ENCODE measurements at regions not wholly inside any gene's neighbourhood (a gene's known extent, or its start where the extent isn't known, plus 50 kb on each side); places are given as distances from the start of the nearest gene placed in this dataset.

GRCh38 chr2:136517716-136518115 is 247.6 kb upstream of the THSD7B start:
- TF ChIP-seq TAF1 (IDR thresholded peaks at IDR 0.05; ENCODE audit: borderline replicate concordance, insufficient read depth, low read length) = no peak
- TF ChIP-seq POLR2AphosphoS5 (IDR thresholded peaks at IDR 0.05; ENCODE audit: low read depth, low read length) = no peak
- TF ChIP-seq FOXP2 (optimal IDR thresholded peaks at IDR 0.05; ENCODE audit: borderline replicate concordance, extremely low read depth, extremely low read length, insufficient read depth) = no peak
